ENCODE measurements at regions not wholly inside any gene's neighbourhood (a gene's known extent, or its start where the extent isn't known, plus 50 kb on each side); places are given as distances from the start of the nearest gene placed in this dataset.
"Not testable (repeated sequence)": the region's sequence is repeated elsewhere in the genome, so short reads cannot be mapped to it uniquely, and the experiment has no call there.

DNA sequence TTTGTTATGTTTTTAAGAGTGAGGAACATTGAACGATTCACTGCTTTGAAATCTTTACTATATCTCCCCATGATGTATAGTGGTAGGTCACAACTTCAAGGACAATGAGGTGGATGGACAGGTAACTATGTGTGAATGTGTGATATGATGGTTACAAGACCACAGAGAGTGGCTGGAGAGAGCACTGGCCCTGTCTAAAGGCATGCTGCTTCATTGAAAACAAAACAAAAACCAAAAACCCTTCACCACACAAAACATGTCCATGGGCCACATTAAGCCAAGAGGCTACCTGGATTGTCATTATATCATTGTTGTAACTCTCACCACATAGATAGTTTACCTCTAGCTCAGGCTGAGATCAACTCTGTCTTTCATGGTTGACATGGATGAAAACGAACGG, 180.6 kb upstream of the TENT5A start:
- no peak for TF ChIP-seq POLR2A (IDR thresholded peaks at IDR 0.05)
- TF ChIP-seq EP300 (IDR thresholded peaks at IDR 0.05), result no peak
- TF ChIP-seq, protein P1, sequence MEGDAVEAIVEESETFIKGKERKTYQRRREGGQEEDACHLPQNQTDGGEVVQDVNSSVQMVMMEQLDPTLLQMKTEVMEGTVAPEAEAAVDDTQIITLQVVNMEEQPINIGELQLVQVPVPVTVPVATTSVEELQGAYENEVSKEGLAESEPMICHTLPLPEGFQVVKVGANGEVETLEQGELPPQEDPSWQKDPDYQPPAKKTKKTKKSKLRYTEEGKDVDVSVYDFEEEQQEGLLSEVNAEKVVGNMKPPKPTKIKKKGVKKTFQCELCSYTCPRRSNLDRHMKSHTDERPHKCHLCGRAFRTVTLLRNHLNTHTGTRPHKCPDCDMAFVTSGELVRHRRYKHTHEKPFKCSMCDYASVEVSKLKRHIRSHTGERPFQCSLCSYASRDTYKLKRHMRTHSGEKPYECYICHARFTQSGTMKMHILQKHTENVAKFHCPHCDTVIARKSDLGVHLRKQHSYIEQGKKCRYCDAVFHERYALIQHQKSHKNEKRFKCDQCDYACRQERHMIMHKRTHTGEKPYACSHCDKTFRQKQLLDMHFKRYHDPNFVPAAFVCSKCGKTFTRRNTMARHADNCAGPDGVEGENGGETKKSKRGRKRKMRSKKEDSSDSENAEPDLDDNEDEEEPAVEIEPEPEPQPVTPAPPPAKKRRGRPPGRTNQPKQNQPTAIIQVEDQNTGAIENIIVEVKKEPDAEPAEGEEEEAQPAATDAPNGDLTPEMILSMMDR (IDR thresholded peaks at IDR 0.05), result no peak
- no peaks in the 10 kb centered on the region for H3K36me3 ChIP-seq
- H3K4me3 ChIP-seq, result no peak overlapping the region
- H3K9me3 ChIP-seq, result no peaks in the 10 kb centered on the region
- intact Hi-C loops (cut with DNase I), result no loop called here
- H3K4me1 ChIP-seq (ENCODE audit: insufficient read depth), result no peaks in the 10 kb centered on the region
- WGBS, 3 donors, result 66 to 92% (median 89%) methylated on average over 3 of the region's 3 CpGs
- H3K27ac ChIP-seq, result no peak overlapping the region
- no peak for DNase-seq
- no peaks in the 10 kb centered on the region for H3K27me3 ChIP-seq

DNA sequence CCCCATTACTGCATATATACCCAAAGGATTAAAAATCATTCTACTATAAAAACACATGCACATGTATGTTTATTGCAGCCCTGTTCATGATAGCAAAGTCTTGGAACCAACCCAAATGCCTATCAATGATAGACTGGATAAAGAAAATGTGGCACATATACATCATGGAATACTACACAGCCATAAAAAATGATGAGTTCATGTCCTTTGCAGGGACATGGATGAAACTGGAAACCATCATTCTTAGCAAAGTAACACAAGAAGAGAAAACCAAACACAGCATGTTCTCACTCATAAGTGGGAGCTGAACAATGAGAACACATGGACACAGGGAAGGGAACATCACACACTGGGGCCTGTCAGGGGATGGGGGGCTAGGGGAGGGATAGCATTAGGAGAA, 180.0 kb upstream of the TENT5A start:
- not testable (repeated sequence) for H3K4me3 ChIP-seq

GRCh38 chr6:81929828-81930227, 177.3 kb upstream of the TENT5A start:
- 67 to 77% (median 77%) methylated on average over 3 of the region's 3 CpGs for WGBS, 3 donors
- no peak for DNase-seq
- no peaks in the 10 kb centered on the region for H3K9me3 ChIP-seq
- no peaks in the 10 kb centered on the region for H3K4me1 ChIP-seq (ENCODE audit: insufficient read depth)
- H3K36me3 ChIP-seq, result no peaks in the 10 kb centered on the region
- no peak overlapping the region for H3K4me3 ChIP-seq
- intact Hi-C loops (cut with DNase I), result no loop called here
- no peak for TF ChIP-seq POLR2A (IDR thresholded peaks at IDR 0.05)
- TF ChIP-seq EP300 (IDR thresholded peaks at IDR 0.05), result no peak
- TF ChIP-seq, protein P1 (IDR thresholded peaks at IDR 0.05), result no peak
- no peaks in the 10 kb centered on the region for H3K27me3 ChIP-seq
- no peak overlapping the region for H3K27ac ChIP-seq

More for the DNA sequence above, 180.0 kb upstream of the TENT5A start:
- H3K4me1 ChIP-seq (ENCODE audit: insufficient read depth); H3K9me3 ChIP-seq; intact Hi-C loops (cut with DNase I); H3K27me3 ChIP-seq; H3K36me3 ChIP-seq; DNase-seq; H3K27ac ChIP-seq: not testable (repeated sequence)

DNA sequence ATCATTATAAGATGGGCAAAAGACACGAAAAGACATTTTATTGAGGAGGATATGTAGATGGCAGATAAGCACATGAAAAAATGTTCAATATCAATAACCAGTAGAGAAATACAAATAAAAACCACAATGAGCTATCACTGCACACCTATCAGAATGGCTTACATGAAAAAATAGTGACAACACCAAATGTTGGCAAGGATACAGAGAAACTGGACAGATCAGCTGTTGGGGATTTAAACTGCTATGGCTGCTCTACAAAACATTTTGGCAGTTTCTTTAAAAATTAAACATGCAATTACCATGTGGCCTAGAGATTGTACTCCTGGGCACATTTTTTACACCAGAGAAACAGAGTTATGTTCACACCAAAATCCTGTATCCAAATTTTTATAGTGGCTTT, 172.7 kb upstream of the TENT5A start:
- no peaks in the 10 kb centered on the region for H3K36me3 ChIP-seq
- TF ChIP-seq EP300 (IDR thresholded peaks at IDR 0.05), result no peak
- TF ChIP-seq POLR2A (IDR thresholded peaks at IDR 0.05), result no peak
- TF ChIP-seq, protein P1 (IDR thresholded peaks at IDR 0.05), result no peak
- no peak overlapping the region for H3K4me3 ChIP-seq
- no peaks in the 10 kb centered on the region for H3K9me3 ChIP-seq
- no peaks in the 10 kb centered on the region for H3K4me1 ChIP-seq (ENCODE audit: insufficient read depth)
- no peaks in the 10 kb centered on the region for H3K27me3 ChIP-seq
- H3K27ac ChIP-seq, result no peak overlapping the region
- intact Hi-C loops (cut with DNase I), result no loop called here
- DNase-seq, result no peak
- 85 to 87% (median 86%) methylated on average over 1 of the region's 1 CpG for WGBS, 3 donors

- H3K27ac ChIP-seq, result no peak overlapping the region
- no peaks in the 10 kb centered on the region for H3K4me1 ChIP-seq (ENCODE audit: insufficient read depth)
- H3K9me3 ChIP-seq, result no peaks in the 10 kb centered on the region
- DNase-seq, result no peak
- no peaks in the 10 kb centered on the region for H3K36me3 ChIP-seq
- TF ChIP-seq POLR2A (IDR thresholded peaks at IDR 0.05), result no peak
- TF ChIP-seq EP300 (IDR thresholded peaks at IDR 0.05), result no peak
- TF ChIP-seq, protein P1 (IDR thresholded peaks at IDR 0.05), result no peak
- no peaks in the 10 kb centered on the region for H3K27me3 ChIP-seq
- 70 to 86% (median 79%) methylated on average over 5 of the region's 5 CpGs for WGBS, 3 donors
- H3K4me3 ChIP-seq, result no peak overlapping the region
- intact Hi-C loops (cut with DNase I), result no loop called here
Measured at GRCh38 chr6:81909981-81910900, 157.8 kb upstream of the TENT5A start.
